GM18505 (cell line): ENCODE measurements at regions not wholly inside any gene's neighbourhood (a gene's known extent, or its start where the extent isn't known, plus 50 kb on each side); places are given as distances from the start of the nearest gene placed in this dataset.
"Not testable (repeated sequence)": the region's sequence is repeated elsewhere in the genome, so short reads cannot be mapped to it uniquely, and the experiment has no call there.

Source experiments
- ATAC-seq: cut with Tn5 transposase; IDR thresholded peaks from one replicate; pipeline ENCODE4 v1.9.1; 2021; ENCODE audit not compliant: unreplicated experiment
- POLR2A ChIP-seq: IDR thresholded peaks from 4 replicates; pipeline ENCODE4 v1.6.1; 2011; ENCODE audit warnings: borderline replicate concordance; ENCODE audit not compliant: insufficient read depth, insufficient read length; ENCODE audit errors: extremely low read depth

DNA sequence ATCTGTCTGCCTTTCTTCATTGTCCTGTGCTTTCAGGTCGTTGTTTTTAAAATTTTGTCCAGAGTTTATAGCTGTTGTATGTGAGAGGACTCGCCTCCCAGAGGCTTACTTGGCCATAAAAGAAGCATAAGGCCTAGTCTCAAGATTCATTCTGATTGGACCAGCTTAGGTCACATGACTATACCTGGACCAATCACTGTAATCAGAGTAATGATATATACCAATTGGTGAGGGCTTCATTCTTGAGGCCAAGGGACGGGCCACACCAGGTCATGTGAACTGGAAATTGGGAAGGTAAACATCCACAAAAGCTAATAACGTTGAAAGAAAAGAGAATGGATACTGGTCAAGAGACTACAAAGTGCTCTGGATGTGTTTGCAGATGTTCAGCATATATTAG is 141.4 kb upstream of the SULF2 start:
- no peak for TF ChIP-seq POLR2A
- no peak for ATAC-seq

DNA sequence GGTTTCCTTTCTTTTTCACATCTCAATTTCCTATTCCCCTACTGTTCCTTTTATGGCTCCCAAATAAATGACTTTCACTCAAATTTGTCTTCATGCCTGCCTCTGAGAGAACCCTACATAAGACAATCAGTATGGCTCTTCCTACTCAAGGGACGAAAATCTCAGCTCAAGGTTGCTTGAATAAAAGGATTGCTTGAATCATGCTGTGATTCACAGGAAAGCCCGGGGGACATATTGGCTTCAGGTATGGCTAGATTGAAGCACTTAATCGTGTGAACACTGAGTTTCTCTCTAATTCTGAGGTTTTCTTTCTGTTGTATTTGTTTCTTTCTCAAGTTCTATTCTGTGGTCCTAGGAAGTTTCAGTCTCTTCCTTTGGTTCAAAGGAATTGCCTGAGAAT is 140.3 kb upstream of the SULF2 start:
- ATAC-seq: no peak
- no peak for TF ChIP-seq POLR2A

DNA sequence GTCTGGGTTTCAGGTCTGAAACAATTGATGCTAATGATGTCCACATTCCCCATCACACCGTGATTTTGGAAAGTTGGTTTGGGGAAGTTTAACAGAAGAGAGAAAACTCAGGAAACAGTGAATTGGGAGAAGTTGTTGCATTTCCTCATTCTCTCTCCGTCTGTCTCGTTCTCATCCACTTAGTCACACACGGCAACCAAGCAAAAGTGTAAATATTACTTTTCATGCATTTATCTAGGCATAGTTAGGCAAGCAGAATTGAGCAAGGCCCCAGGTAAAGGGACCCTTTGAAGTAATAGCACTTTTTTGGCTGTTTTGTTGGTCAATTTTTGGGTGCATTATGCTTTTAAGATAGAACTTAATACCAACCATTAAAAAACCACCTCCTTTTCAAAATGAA is 137.0 kb upstream of the SULF2 start:
- TF ChIP-seq POLR2A: no peak
- no peak for ATAC-seq

DNA sequence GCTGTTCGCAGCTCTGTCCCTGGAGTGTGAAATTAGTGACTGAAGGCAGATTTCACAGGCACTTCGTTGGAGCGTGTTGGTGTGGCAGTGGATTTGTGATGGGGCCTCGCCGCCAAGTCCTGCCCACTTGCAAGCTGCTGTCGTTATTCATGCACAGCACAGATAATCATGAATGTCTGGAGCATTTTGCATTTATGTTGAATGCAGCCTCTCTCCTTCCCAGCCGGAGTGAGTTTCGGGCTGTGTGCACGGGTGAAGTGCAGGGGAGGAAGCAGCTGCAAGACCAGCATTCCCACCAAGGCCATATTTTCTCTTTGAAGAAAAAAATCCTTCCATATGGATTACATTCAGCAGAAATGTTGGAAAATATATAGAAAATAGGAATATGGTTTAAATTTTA is 136.5 kb upstream of the SULF2 start:
- ATAC-seq: not testable (repeated sequence)

DNA sequence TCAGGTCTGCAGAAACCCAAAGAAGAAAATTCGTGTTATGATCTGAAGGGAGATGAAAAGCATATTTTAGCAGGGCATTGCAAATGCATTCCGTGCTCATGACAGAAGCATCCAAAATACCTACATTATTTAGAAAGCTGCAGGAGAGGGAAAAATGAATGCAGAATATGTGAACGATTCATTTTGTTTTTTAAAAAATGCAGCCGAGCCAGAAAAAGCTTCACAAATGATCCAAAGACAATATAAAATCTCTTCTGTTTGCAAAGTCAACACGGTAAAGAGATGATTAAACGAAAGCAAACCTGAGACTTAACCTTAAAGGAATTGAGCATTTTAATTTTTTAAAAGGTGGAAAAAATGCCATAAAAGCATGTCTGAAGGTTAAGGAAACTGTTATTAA is 136.1 kb upstream of the SULF2 start:
- no peak for ATAC-seq
- TF ChIP-seq POLR2A: no peak

DNA sequence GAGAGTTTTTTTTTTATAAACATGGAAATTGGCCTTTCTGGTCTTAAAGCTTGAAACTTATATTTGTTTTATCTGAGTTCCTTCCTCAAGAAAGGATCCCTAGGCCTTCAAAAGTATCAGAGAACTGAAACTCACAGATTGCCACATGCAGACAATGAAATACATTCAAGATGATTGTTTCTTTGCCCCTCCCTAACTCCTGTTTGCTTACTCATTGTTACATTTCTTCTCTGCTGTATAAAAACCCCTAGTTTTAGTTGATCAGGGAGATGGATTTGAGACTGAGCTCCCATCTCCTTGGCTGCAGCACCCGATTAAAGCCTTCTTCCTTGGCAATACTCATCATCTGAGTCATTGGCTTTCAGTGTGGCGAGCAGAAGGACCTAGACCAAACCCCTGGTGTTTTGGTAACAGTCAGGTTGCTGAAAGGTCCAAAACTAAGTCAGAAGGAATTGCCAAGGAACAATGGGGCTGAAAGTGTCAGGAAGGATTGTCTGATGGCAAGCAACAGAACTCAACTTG is 132.3 kb upstream of the SULF2 start:
- no peak for ATAC-seq
- TF ChIP-seq POLR2A: no peak

DNA sequence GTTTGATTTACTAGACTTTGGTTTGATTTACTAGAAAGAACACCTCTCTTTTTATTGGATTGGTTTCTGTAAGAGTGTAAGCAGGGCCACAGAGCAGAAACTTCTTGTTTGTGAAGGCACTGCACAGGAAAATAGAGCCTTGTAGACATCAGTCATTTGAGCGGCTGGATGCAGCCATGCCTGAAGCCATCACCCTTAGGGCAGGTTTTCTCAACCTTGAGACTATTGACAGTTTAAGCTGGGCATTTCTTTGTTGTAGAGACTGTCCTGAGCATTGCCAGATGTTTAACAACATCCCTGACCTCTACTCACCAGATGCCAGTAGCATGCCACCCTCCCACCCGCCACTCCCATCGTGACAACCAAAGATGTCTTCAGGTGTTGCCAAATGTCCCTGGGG is 130.2 kb upstream of the SULF2 start:
- no peak for TF ChIP-seq POLR2A
- ATAC-seq: no peak

DNA sequence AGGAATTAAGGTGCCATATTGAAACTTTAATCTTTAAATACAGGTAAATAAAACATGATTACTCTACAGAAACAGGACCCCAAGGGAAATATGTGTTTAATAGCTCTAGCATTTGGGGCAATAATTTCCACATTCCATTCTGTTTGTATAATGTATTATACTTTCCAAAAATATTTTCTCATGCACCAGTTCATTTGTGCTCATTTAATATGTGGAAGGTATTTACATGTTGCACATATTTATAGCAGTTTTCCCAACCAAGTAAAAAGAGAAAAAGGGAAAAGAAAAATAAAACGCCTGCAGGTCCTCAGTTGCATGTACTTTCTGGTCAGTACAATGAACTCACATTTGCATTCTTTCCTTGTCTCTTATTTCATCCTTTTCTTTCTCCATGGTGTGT is 129.5 kb upstream of the SULF2 start:
- TF ChIP-seq POLR2A: no peak
- no peak for ATAC-seq

DNA sequence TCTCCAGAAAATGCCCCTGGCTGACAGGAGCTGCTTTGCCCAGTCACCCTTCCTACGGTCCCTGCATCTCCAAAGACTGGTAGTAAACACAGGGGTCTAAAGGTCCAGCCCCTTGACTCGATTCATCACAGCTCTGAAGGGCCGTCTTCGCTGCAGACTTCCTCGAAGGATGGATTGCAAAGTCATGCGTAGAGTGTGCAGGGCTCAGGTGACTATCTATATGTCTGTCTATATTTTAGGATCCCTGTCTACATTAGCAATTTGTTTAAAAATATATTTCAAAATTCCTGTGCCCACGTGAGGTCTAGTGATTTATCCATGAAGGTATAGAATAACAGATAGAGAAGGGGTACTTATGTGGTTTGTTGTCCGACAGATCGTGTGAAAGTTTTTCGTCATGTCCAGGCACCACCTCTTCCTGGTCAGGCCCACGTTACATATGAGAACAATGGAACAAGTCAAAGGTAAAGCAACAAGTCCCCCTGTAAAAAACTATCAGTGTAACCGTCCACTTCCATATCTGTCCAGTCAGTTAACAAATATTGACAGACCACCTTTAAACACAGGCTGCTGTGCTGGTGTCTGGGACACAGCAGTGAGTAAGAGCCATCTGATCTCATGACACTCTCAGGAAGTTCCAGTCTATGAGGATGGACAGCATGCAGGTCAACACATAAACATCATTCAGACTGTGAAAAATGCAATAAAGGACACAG is 127.7 kb upstream of the SULF2 start:
- not testable (repeated sequence) for ATAC-seq

DNA sequence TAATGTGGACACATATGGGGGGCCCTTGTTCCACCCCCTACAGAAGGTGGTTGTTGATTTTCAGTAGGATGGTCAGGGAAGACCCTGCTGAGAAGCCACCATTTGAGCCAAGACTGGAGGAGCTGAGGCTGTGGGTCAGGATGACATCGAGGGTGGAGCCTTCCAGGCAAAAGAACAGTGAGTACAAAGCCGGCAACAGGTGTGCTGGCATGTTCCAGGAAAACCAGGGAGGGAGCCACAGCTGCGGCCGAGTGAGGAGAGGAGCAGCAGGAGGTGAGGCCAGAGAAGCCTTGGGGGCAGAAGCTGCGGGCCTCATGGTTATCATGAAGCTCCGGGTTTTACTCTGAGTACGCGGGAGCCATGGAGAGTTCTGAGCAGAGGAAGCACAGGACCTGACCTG is 126.9 kb upstream of the SULF2 start:
- ATAC-seq: not testable (repeated sequence)

DNA sequence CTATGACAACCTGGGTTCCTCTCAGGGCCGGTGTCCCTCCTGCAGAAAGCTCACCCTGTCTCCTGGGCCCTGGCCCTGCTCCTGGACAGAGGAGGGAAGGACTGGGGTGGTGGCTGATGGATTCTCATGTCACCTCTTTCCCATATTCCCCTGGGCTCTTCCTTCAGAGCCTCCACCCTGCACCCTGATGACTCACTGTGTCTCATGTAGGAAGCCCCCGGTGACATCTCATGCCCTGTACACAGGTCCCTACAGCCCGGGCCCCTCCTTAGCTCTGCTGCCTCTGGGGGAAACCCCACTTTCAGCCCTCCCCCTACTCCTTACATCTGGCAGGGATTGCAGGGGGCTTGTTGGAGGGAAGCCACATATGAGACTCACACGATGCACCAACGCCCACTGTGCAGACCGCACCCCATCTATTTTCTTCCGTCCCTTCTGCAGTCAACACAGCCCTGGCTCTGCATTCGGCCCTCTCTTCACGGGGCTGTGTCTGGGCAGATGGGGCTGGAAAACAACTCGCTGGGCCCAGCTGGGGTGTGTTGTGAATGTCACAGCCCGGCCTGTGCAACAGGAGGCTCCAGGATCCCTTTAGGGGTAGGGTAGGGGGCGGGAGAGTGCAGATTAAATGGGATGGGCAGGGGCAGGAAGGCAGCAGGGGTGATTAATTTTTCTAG is 124.6 kb upstream of the SULF2 start:
- not testable (repeated sequence) for ATAC-seq

DNA sequence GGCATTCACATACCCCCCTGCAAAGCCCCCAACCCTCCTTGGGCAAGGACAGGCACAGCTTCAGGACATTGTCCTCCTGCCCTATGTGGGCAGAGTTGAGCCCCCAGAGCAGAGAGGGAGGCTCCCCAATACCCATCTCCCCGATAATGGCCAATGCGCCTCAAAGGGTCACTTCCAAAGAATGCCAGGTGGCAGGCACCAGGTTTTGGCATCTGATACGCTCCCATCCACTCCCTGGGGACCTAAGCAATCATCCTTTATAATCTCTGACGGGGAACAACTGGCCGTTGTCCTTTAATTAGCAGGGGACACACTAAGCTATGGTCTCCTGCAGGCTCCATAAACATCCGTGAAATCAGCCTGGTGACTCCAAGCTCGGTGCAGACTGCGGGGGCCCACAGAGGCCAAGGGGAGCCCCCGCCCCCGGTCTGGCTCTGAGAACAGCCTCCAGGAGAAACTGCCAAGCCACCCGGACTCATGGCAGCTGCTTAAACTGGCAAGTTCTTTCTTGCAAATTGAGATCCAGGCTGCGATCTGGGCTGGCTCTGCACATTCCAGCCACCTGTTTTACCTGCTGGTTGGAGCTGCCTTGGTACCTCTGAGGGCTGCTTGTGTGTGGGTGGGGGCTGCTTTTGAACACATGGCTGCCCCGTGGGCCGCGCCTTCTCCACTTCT is 123.2 kb upstream of the SULF2 start:
- ATAC-seq: not testable (repeated sequence)

DNA sequence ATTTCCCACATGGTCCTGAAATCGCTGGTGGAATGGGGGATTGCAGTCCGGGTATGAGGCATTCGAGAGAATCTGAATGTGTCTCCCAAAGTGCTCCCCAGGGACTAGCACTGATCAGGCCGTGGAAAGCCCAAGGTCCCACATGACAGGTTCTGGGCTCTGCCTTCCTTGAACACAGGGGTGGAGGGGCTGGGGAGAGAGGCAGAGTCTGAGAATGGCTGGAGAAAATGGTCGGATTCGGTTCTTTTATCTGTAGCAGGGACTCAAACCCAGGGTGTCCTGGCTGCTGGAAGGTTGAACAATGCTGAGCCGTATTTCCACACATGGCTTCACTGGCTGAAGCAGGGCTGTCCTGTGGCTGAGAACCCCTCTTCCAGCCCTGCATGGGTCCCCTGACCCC is 122.7 kb upstream of the SULF2 start:
- not testable (repeated sequence) for ATAC-seq

DNA sequence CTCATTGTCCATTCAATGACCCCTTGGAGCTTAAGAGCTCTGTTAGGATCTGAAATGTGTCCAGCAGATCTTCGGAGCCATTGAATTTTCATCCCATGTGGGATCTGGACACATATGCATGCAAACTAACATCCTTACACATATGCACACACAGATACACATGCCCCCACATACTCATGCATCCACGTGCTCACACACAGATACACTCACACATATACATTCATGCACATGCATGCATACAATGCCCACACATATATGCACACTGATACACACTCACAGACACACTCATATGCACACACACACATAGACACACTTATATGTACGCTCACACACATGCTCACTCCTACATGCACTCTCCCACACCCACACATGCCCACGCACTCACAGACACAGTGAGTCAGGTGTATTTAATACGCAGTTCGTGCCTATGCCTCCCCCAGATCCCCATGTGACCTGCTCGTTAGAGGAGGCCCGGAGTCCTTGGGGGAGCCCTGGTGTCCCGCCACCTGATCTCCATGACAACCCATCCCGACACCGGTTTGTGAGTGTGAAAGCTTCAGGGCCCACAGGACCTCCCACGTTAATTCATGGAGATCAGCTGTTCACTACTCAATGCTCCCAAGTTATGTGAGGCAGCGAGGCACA is 121.9 kb upstream of the SULF2 start:
- TF ChIP-seq POLR2A: no peak
- no peak for ATAC-seq
